SK-N-SH (cell line): ENCODE measurements at regions not wholly inside any gene's neighbourhood (a gene's known extent, or its start where the extent isn't known, plus 50 kb on each side); places are given as distances from the start of the nearest gene placed in this dataset.

ENCODE experiments used
- CTCF ChIA-PET: fragments of 300-600, 350-600 bp; formaldehyde crosslinking; extraction: SDS; loops from one replicate; lab custom pipeline; 2021; lab: Yijun Ruan, JAX
- POLR2A ChIA-PET: fragments of 350-600 bp; sonication (Branson Sonifier 250); formaldehyde crosslinking; extraction: SDS; loops from one replicate; lab custom pipeline; 2020; ENCODE audit warnings: antibody characterized with exemption, inconsistent platforms; lab: Yijun Ruan, JAX
- DNase-seq: peaks from one replicate; pipeline ENCODE4 v3.0.0; 2012
- H2AFZ ChIP-seq: fragments of 200-600 bp; sonication (generic); 2 replicates; pipeline ENCODE4 v1.8.1; 2016; ENCODE audit warnings: antibody characterized with exemption, mild to moderate bottlenecking, low read depth
- H3F3A ChIP-seq: fragments of 200-600 bp; sonication (generic); replicated peaks from 2 replicates; pipeline ENCODE3; 2016; ENCODE audit warnings: antibody characterized with exemption, mild to moderate bottlenecking; ENCODE audit not compliant: insufficient read depth
- H3K27ac ChIP-seq, 2 experiments: fragments of 200-500 bp in 1 of 2; fragments of 200-600 bp in 1 of 2; sonication (Bioruptor generic) in 1 of 2; sonication (generic), shearing (Covaris generic) in 1 of 2; 2 replicates each; pipeline versions ENCODE4 v1.5.1 to v1.6.1; 2014 to 2016; ENCODE audit warnings: low read depth in 2 of 2, inconsistent platforms in 1 of 2, low read length in 1 of 2, mild to moderate bottlenecking in 1 of 2, mixed read lengths in 1 of 2
- H3K27me3 ChIP-seq: fragments of 200-600 bp; sonication (generic), shearing (Covaris generic); 2 replicates; pipeline ENCODE4 v1.6.1; 2016; ENCODE audit warnings: mixed run types; ENCODE audit not compliant: insufficient read depth
- H3K36me3 ChIP-seq, 2 experiments: fragments of 200-500 bp in 1 of 2; fragments of 200-600 bp in 1 of 2; sonication (Bioruptor generic) in 1 of 2; sonication (generic) in 1 of 2; replicated peaks in 1 of 2; 2 replicates each; pipeline versions ENCODE3 to v1.5.1; 2014 to 2016; ENCODE audit warnings: low read length in 1 of 2, mild to moderate bottlenecking in 1 of 2; ENCODE audit not compliant: insufficient read depth in 2 of 2, control insufficient read depth in 1 of 2
- H3K4me1 ChIP-seq, 2 experiments: fragments of 200-500 bp in 1 of 2; fragments of 200-600 bp in 1 of 2; sonication (Bioruptor generic) in 1 of 2; sonication (generic), shearing (Covaris generic) in 1 of 2; 2 replicates each; pipeline versions ENCODE4 v1.5.1 to v1.6.1; 2014 to 2016; ENCODE audit warnings: low read depth in 1 of 2, low read length in 1 of 2, mixed run types in 1 of 2; ENCODE audit not compliant: insufficient read depth in 2 of 2, control insufficient read depth in 1 of 2
- H3K4me2 ChIP-seq: fragments of 200-600 bp; sonication (generic), shearing (Covaris generic); 2 replicates; pipeline ENCODE4 v1.6.1; 2017; ENCODE audit warnings: mixed run types
- H3K4me3 ChIP-seq, 2 experiments: fragments of 200-500 bp in 1 of 2; fragments of 200-600 bp in 1 of 2; sonication (Bioruptor generic) in 1 of 2; sonication (generic), shearing (Covaris generic) in 1 of 2; 2 replicates each; pipeline versions ENCODE4 v1.5.1 to v1.8.1; 2014 to 2016; ENCODE audit warnings: low read depth in 2 of 2, inconsistent platforms in 1 of 2, low read length in 1 of 2, mild to moderate bottlenecking in 1 of 2, mixed read lengths in 1 of 2, moderate library complexity in 1 of 2
- H3K79me2 ChIP-seq: fragments of 200-600 bp; sonication (generic); 2 replicates; pipeline ENCODE4 v1.8.1; 2017; ENCODE audit warnings: mild to moderate bottlenecking; ENCODE audit not compliant: insufficient read depth
- H3K9ac ChIP-seq: fragments of 200-600 bp; sonication (generic); 2 replicates; pipeline ENCODE4 v1.6.1; 2017; ENCODE audit warnings: mixed run types
- H3K9me2 ChIP-seq: fragments of 200-600 bp; sonication (generic); 2 replicates; pipeline ENCODE4 v1.6.1; 2017; ENCODE audit warnings: mixed run types
- H3K9me3 ChIP-seq: fragments of 200-600 bp; sonication (generic); 2 replicates; pipeline ENCODE4 v1.6.1; 2017; ENCODE audit warnings: mixed run types, mild to moderate bottlenecking, moderate library complexity
- H4K20me1 ChIP-seq: fragments of 200-600 bp; sonication (generic); 2 replicates; pipeline ENCODE4 v1.6.1; 2017; ENCODE audit warnings: mild to moderate bottlenecking, mixed run types; ENCODE audit not compliant: insufficient read depth
- CHD2 ChIP-seq: fragments of 150-350 bp; IDR thresholded peaks from 2 replicates; pipeline ENCODE4 v1.6.1; 2018; ENCODE audit warnings: low read length; ENCODE audit not compliant: partially characterized antibody
- ELF1 ChIP-seq: IDR thresholded peaks from 2 replicates; pipeline ENCODE4 v1.4.0; 2012
- EP300 ChIP-seq, 2 experiments: IDR thresholded peaks; 2 replicates each; pipeline versions ENCODE4 v1.4.0 to v1.6.1; 2012; ENCODE audit warnings: borderline replicate concordance in 1 of 2, low read depth in 1 of 2, low read length in 1 of 2
- FOXJ3 ChIP-seq: sonication (generic); formaldehyde crosslinking; IDR thresholded peaks from 2 replicates; pipeline ENCODE4 v1.5.1; 2020; ENCODE audit warnings: mild to moderate bottlenecking, missing genetic modification reagents
- FOXM1 ChIP-seq: IDR thresholded peaks from 2 replicates; pipeline ENCODE4 v1.4.0; 2012; ENCODE audit warnings: low read depth, mild to moderate bottlenecking
- GABPA ChIP-seq: IDR thresholded peaks from 2 replicates; pipeline ENCODE4 v1.4.0; 2012; ENCODE audit warnings: low read depth, mild to moderate bottlenecking
- JUND ChIP-seq: IDR thresholded peaks from 2 replicates; pipeline ENCODE4 v1.4.0; 2012
- MAX ChIP-seq: IDR thresholded peaks from 2 replicates; pipeline ENCODE4 v1.4.0; 2012; ENCODE audit warnings: low read depth
- MXI1 ChIP-seq: IDR thresholded peaks from 2 replicates; pipeline ENCODE4 v1.6.1; 2012; ENCODE audit warnings: mild to moderate bottlenecking, low read depth, low read length, improper control_type of control experiment
- POLR2AphosphoS5 ChIP-seq: IDR thresholded peaks from 2 replicates; pipeline ENCODE4 v1.6.1; 2012; ENCODE audit warnings: low read depth, low read length
- RAD21 ChIP-seq: IDR thresholded peaks from 2 replicates; pipeline ENCODE4 v1.6.1; 2012; ENCODE audit warnings: mild to moderate bottlenecking, low read length
- REST ChIP-seq: IDR thresholded peaks from 2 replicates; pipeline ENCODE4 v1.6.1; 2012; ENCODE audit warnings: mild to moderate bottlenecking, low read depth, low read length, moderate library complexity
- RFX5 ChIP-seq: IDR thresholded peaks from 2 replicates; pipeline ENCODE4 v1.6.1; 2012; ENCODE audit warnings: mild to moderate bottlenecking, improper control_type of control experiment, low read length
- RXRA ChIP-seq: IDR thresholded peaks from 2 replicates; pipeline ENCODE4 v1.4.0; 2012; ENCODE audit warnings: low read depth, mild to moderate bottlenecking, borderline replicate concordance
- SIN3A ChIP-seq: IDR thresholded peaks from 2 replicates; pipeline ENCODE4 v1.6.1; 2012; ENCODE audit warnings: low read depth, mild to moderate bottlenecking, low read length, moderate library complexity, borderline replicate concordance
- SMC3 ChIP-seq: IDR thresholded peaks from 2 replicates; pipeline ENCODE4 v1.6.1; 2012; ENCODE audit warnings: low read depth, low read length, improper control_type of control experiment
- TAF1 ChIP-seq: IDR thresholded peaks from 2 replicates; pipeline ENCODE4 v1.6.1; 2012; ENCODE audit warnings: low read depth, mild to moderate bottlenecking, low read length, moderate library complexity, borderline replicate concordance
- TCF12 ChIP-seq: IDR thresholded peaks from 2 replicates; pipeline ENCODE4 v1.4.0; 2012
- TEAD4 ChIP-seq: IDR thresholded peaks from 2 replicates; pipeline ENCODE4 v1.4.0; 2012; ENCODE audit warnings: mild to moderate bottlenecking, borderline replicate concordance; ENCODE audit not compliant: insufficient read depth
- USF1 ChIP-seq: IDR thresholded peaks from 2 replicates; pipeline ENCODE4 v1.4.0; 2012; ENCODE audit warnings: low read depth, borderline replicate concordance
- WGBS: methylation state at CpG from one replicate; pipeline ENCODE4 v1.1.6; 2017; ENCODE audit warnings: low lambda C conversion rate; 5-methylcytosine and 5-hydroxymethylcytosine counted together
- TF ChIP-seq, protein P1 (sequence below): fragments of 200-600 bp; sonication (generic); IDR thresholded peaks from 2 replicates; pipeline ENCODE4 v1.6.1; 2017; ENCODE audit warnings: antibody characterized with exemption, mild to moderate bottlenecking, moderate library complexity

DNA sequence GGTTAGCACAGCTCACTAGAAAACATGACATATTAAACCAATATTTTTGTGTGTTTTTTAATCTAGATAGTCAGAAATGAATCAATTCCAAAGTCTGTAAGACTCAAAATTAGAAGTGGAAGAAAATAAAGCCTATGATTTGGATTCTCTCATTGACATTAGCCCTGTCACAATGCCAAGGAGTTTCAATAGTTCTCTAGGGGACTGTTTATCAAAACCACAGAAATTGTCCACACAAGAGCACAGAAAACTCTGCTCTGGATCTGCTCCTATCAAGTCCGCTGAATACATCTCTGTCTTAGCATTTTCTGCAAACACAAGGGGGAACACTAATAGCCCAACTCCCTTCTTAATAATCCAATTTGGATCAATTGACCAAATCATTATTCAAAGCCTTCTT is 152.0 kb downstream of the HS3ST3B1 start (continued):
- TF ChIP-seq RXRA, result no peak
- TF ChIP-seq TAF1, result no peak

DNA sequence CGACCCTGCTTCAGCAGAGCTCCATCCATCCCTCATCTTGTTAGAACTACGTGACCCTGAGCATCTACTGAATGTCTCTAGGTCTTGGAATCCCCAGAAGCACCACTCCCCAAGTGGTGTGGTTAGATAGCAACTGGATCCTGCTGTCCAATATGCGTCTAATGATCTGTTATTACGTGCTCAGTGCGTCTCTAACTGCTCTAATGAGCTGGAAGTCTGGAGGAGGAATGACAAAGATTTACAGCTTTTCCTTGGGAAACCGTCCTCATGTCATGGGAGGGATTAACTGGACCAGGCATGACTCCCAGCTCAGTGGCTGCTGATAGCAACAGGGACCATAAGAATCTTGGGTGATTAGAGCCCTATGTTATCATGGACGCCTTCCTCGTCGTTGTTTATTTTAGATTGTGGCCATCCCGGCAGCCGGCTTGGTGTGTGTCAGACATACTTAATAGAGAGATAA is 150.9 kb downstream of the HS3ST3B1 start:
- Histone ChIP-seq H3K27ac (no peak overlapping the region), H3K36me3 (no peaks in the 10 kb centered on the region), H3K9me2 (no peaks in the 10 kb centered on the region), H2AFZ (no peak overlapping the region), H3F3A (no peaks in the 10 kb centered on the region), H3K4me2 (no peak overlapping the region), H3K27me3 (no peaks in the 10 kb centered on the region; the same call in 1 of the 2 replicates), H4K20me1 (no peaks in the 10 kb centered on the region), H3K4me3 (no peak overlapping the region), H3K9ac (no peak overlapping the region), H3K9me3 (no peaks in the 10 kb centered on the region), H3K79me2 (no peaks in the 10 kb centered on the region), H3K4me1 (no peaks in the 10 kb centered on the region)
- ChIA-PET POLR2A (no interaction called here), CTCF (no interaction called here)
- TF ChIP-seq MXI1 (no peak), MAX (no peak), SMC3 (no peak), EP300 (IDR thresholded peaks at IDR 0.05; ENCODE audit: borderline replicate concordance in 1 of 2, low read depth in 1 of 2, low read length in 1 of 2) (no peak), POLR2AphosphoS5 (no peak), FOXM1 (no peak), TAF1 (no peak), TEAD4 (no peak), RXRA (no peak), SIN3A (no peak), RAD21 (no peak), JUND (no peak)
- DNase-seq, result no peak
- 3% methylated on average over 11 of the region's 11 CpGs for WGBS

DNA sequence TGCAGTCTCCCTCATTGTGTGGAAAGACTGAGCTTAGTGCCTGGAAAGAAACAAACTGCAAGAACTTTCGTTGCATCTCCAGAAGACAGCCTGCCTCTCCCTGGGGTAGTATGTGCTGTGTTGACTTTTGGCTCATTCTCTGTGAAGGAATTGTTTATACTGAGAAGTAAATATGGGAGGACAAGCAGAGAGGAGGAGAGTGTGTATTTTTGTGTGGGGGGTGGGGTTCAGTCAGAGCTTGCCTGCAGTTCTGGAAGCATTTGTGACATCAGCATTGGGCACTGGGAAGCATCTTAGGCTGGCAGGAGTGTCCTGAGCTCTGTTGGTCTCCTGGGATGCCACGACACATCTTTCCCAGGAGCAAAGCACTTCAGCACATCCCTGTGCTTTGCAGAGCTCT is 147.9 kb downstream of the HS3ST3B1 start:
- H3K4me2 ChIP-seq, result no peak overlapping the region
- POLR2A ChIA-PET, result no interaction called here
- no peaks in the 10 kb centered on the region; the same call in 1 of the 2 replicates for H3K27me3 ChIP-seq
- no peak overlapping the region for H3K27ac ChIP-seq
- H3K9ac ChIP-seq, result no peak overlapping the region
- no peaks in the 10 kb centered on the region for H3K9me3 ChIP-seq
- no peaks in the 10 kb centered on the region for H3K79me2 ChIP-seq
- H3K9me2 ChIP-seq, result no peaks in the 10 kb centered on the region
- H3K4me1 ChIP-seq, result no peaks in the 10 kb centered on the region
- no peaks in the 10 kb centered on the region for H3K36me3 ChIP-seq
- CTCF ChIA-PET, result no interaction called here
- no peak overlapping the region for H2AFZ ChIP-seq
- WGBS, result 0% methylated on average over 2 of the region's 2 CpGs
- no peak overlapping the region for H3K4me3 ChIP-seq
- no peaks in the 10 kb centered on the region for H4K20me1 ChIP-seq
- no peaks in the 10 kb centered on the region for H3F3A ChIP-seq
- DNase-seq, result no peak
- TF ChIP-seq REST (no peak), MAX (no peak), SIN3A (no peak), RXRA (no peak), TCF12 (no peak), EP300 (IDR thresholded peaks at IDR 0.05; ENCODE audit: borderline replicate concordance in 1 of 2, low read depth in 1 of 2, low read length in 1 of 2) (no peak), RFX5 (no peak), SMC3 (no peak), FOXJ3 (CRISPR knock-in tag) (no peak), USF1 (no peak), ELF1 (no peak), JUND (no peak), GABPA (no peak), CHD2 (no peak)
- TF ChIP-seq, protein P1, sequence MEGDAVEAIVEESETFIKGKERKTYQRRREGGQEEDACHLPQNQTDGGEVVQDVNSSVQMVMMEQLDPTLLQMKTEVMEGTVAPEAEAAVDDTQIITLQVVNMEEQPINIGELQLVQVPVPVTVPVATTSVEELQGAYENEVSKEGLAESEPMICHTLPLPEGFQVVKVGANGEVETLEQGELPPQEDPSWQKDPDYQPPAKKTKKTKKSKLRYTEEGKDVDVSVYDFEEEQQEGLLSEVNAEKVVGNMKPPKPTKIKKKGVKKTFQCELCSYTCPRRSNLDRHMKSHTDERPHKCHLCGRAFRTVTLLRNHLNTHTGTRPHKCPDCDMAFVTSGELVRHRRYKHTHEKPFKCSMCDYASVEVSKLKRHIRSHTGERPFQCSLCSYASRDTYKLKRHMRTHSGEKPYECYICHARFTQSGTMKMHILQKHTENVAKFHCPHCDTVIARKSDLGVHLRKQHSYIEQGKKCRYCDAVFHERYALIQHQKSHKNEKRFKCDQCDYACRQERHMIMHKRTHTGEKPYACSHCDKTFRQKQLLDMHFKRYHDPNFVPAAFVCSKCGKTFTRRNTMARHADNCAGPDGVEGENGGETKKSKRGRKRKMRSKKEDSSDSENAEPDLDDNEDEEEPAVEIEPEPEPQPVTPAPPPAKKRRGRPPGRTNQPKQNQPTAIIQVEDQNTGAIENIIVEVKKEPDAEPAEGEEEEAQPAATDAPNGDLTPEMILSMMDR, result no peak
